GM23338 (cell line): ENCODE measurements at regions not wholly inside any gene's neighbourhood (a gene's known extent, or its start where the extent isn't known, plus 50 kb on each side); places are given as distances from the start of the nearest gene placed in this dataset.

ENCODE experiments used
- ATAC-seq: fragments of 200-7000 bp; cut with Tn5 transposase; 3 replicates; pipeline ENCODE4 v1.9.1; 2020
- DNase-seq: peaks from one replicate; pipeline ENCODE4 v3.0.0-alpha.2; 2015; ENCODE audit warnings: low spot score
- H2AFZ ChIP-seq: fragments of 200-600 bp; sonication (generic); 2 replicates; pipeline ENCODE4 v1.8.0; 2016; ENCODE audit warnings: antibody characterized with exemption, mild to moderate bottlenecking, moderate library complexity
- H3F3A ChIP-seq: fragments of 200-600 bp; sonication (generic); replicated peaks from 2 replicates; pipeline ENCODE4 v1.8.0; 2017; ENCODE audit warnings: antibody characterized with exemption, mixed run types, low read depth
- H3K27ac ChIP-seq: fragments of 200-600 bp; sonication (generic); 2 replicates; pipeline ENCODE4 v1.6.1; 2016; ENCODE audit warnings: low read depth
- H3K27me3 ChIP-seq: fragments of 200-600 bp; sonication (generic); 2 replicates; pipeline ENCODE4 v1.8.0; 2016; ENCODE audit warnings: mild to moderate bottlenecking, mixed run types, moderate library complexity; ENCODE audit not compliant: insufficient read depth
- H3K36me3 ChIP-seq: fragments of 200-600 bp; sonication (generic); 2 replicates; pipeline ENCODE4 v1.8.0; 2016; ENCODE audit warnings: mild to moderate bottlenecking; ENCODE audit not compliant: insufficient read depth
- H3K4me1 ChIP-seq: fragments of 200-600 bp; sonication (generic); 2 replicates; pipeline ENCODE4 v1.8.0; 2016; ENCODE audit warnings: mild to moderate bottlenecking, moderate library complexity; ENCODE audit not compliant: insufficient read depth
- H3K4me2 ChIP-seq: fragments of 200-600 bp; sonication (generic); 2 replicates; pipeline ENCODE4 v1.7.1; 2017; ENCODE audit warnings: mixed run types
- H3K4me3 ChIP-seq: fragments of 200-600 bp; sonication (generic); 2 replicates; pipeline ENCODE4 v1.6.1; 2016; ENCODE audit warnings: mixed run types
- H3K79me2 ChIP-seq: fragments of 200-600 bp; sonication (generic); replicated peaks from 2 replicates; pipeline ENCODE4 v1.8.0; 2017; ENCODE audit warnings: mild to moderate bottlenecking; ENCODE audit not compliant: insufficient read depth
- H3K9me2 ChIP-seq: fragments of 200-600 bp; sonication (generic); 2 replicates; pipeline ENCODE4 v1.8.0; 2017; ENCODE audit not compliant: insufficient read depth
- H4K20me1 ChIP-seq: fragments of 200-600 bp; sonication (generic); replicated peaks from 2 replicates; pipeline ENCODE4 v1.8.0; 2017; ENCODE audit warnings: mild to moderate bottlenecking; ENCODE audit not compliant: insufficient read depth
- H3K27ac Mint-ChIP-seq: 2 replicates; pipeline ENCODE4 v1.8.0; 2020; ENCODE audit warnings: inconsistent platforms, mild to moderate bottlenecking, moderate library complexity, mixed read lengths
- H3K27me3 Mint-ChIP-seq: 3 replicates; pipeline ENCODE4 v1.8.0; 2022; ENCODE audit warnings: low read depth, mild to moderate bottlenecking, moderate library complexity, mixed read lengths, inconsistent platforms; ENCODE audit not compliant: insufficient read depth, poor library complexity
- H3K36me3 Mint-ChIP-seq: 3 replicates; pipeline ENCODE4 v1.8.0; 2021; ENCODE audit warnings: low read depth, mild to moderate bottlenecking, inconsistent platforms, moderate library complexity, mixed read lengths
- H3K4me1 Mint-ChIP-seq: 3 replicates; pipeline ENCODE4 v1.8.0; 2020; ENCODE audit warnings: mild to moderate bottlenecking, inconsistent platforms, mixed read lengths
- H3K4me3 Mint-ChIP-seq: 3 replicates; pipeline ENCODE4 v1.8.0; 2021; ENCODE audit warnings: moderate library complexity, mild to moderate bottlenecking, inconsistent platforms, mixed read lengths
- H3K9me3 Mint-ChIP-seq: 3 replicates; pipeline ENCODE4 v1.8.0; 2020; ENCODE audit warnings: moderate library complexity, mild to moderate bottlenecking, inconsistent platforms, mixed read lengths
- CREB1 ChIP-seq: fragments of 250-450 bp; sonication (Bioruptor Pico); IDR thresholded peaks from 2 replicates; pipeline ENCODE4 v1.5.0; 2020; ENCODE audit warnings: low read depth, mild to moderate bottlenecking, moderate library complexity
- EZH2phosphoT487 ChIP-seq: fragments of 200-600 bp; sonication (generic); IDR thresholded peaks from one replicate; pipeline ENCODE4 v1.8.1; 2018; ENCODE audit warnings: antibody characterized with exemption; ENCODE audit not compliant: unreplicated experiment
- JUNB ChIP-seq: IDR thresholded peaks from one replicate; pipeline ENCODE4 v1.6.1; 2016; ENCODE audit warnings: antibody characterized with exemption; ENCODE audit not compliant: unreplicated experiment
- NANOG ChIP-seq: IDR thresholded peaks from 2 replicates; pipeline ENCODE4 v1.6.1; 2016; ENCODE audit warnings: antibody characterized with exemption, borderline replicate concordance
- POLR2AphosphoS5 ChIP-seq: IDR thresholded peaks from 2 replicates; pipeline ENCODE4 v1.6.1; 2016; ENCODE audit warnings: antibody characterized with exemption, low read depth
- STAT1 ChIP-seq: IDR thresholded peaks from one replicate; pipeline ENCODE4 v1.6.1; 2016; ENCODE audit warnings: antibody characterized with exemption; ENCODE audit not compliant: unreplicated experiment
- ZNF114 ChIP-seq: fragments of 250-450 bp; sonication (Bioruptor Pico); IDR thresholded peaks from 2 replicates; pipeline ENCODE4 v1.5.0; 2020; ENCODE audit warnings: mild to moderate bottlenecking, moderate library complexity
- ZNF331 ChIP-seq: fragments of 250-450 bp; sonication (Bioruptor Pico); IDR thresholded peaks from 2 replicates; pipeline ENCODE4 v1.5.0; 2020; ENCODE audit warnings: low read depth, mild to moderate bottlenecking, moderate library complexity
- TF ChIP-seq, protein P1 (sequence below): IDR thresholded peaks from one replicate; pipeline ENCODE4 v1.6.1; 2018; ENCODE audit warnings: antibody characterized with exemption; ENCODE audit not compliant: unreplicated experiment
- TF ChIP-seq, protein P2 (sequence below): IDR thresholded peaks from 2 replicates; pipeline ENCODE4 v1.6.1; 2016; ENCODE audit warnings: antibody characterized with exemption
- TF ChIP-seq, protein P3 (sequence below): fragments of 250-450 bp; sonication (Bioruptor Pico); IDR thresholded peaks from 2 replicates; pipeline ENCODE4 v1.5.0; 2020; ENCODE audit warnings: mild to moderate bottlenecking, moderate library complexity

DNA sequence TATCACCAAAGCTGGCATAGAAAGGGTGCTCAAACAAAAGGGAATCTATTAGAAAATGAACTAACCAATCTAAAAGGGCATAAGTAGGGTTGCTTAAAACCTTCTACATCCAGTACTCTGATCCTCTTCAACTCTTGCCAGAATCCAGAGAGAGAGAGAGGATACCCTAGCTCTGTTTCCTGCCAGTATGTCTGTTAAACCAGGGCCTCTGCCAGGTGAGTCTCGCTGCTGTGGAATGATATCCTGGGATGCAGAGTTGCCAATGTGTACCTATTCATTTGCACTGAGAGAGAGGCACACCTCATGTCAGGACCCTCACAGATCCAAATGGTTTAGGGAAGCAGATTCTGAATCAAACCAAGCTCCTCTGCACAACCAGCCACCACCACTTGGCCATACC, 79.8 kb upstream of the DYNLRB2 start (continued):
- TF ChIP-seq, protein P1, sequence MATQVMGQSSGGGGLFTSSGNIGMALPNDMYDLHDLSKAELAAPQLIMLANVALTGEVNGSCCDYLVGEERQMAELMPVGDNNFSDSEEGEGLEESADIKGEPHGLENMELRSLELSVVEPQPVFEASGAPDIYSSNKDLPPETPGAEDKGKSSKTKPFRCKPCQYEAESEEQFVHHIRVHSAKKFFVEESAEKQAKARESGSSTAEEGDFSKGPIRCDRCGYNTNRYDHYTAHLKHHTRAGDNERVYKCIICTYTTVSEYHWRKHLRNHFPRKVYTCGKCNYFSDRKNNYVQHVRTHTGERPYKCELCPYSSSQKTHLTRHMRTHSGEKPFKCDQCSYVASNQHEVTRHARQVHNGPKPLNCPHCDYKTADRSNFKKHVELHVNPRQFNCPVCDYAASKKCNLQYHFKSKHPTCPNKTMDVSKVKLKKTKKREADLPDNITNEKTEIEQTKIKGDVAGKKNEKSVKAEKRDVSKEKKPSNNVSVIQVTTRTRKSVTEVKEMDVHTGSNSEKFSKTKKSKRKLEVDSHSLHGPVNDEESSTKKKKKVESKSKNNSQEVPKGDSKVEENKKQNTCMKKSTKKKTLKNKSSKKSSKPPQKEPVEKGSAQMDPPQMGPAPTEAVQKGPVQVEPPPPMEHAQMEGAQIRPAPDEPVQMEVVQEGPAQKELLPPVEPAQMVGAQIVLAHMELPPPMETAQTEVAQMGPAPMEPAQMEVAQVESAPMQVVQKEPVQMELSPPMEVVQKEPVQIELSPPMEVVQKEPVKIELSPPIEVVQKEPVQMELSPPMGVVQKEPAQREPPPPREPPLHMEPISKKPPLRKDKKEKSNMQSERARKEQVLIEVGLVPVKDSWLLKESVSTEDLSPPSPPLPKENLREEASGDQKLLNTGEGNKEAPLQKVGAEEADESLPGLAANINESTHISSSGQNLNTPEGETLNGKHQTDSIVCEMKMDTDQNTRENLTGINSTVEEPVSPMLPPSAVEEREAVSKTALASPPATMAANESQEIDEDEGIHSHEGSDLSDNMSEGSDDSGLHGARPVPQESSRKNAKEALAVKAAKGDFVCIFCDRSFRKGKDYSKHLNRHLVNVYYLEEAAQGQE, result no peak
- TF ChIP-seq ZNF331 (CRISPR knock-in tag), result no peak

DNA sequence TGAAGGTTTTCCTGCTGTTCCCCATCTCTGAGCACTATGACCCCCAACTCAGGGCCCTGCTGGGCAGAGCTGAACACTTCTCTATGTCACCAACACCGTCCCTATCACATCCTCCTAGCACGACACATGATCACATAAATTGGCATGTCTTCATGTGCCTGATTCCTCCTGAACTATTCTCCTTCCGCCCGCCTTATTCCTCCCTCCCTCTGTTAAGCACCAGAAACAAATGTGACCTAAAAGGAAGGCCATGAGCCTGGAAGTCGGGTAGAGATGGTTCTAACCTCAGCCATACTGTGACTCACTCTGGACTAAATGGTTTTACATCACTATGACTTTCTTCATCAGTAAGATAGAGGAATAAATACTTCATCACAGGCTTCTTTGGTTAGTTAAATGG, 80.8 kb upstream of the DYNLRB2 start:
- no peak overlapping the region for H3K4me3 ChIP-seq
- H3K27me3 ChIP-seq, result 0 out of 2 replicates have a peak, but pooled peaks cover 1% of the 10 kb centered on the region
- H3K9me2 ChIP-seq, result peaks cover 15% of the 10 kb centered on the region
- no peak overlapping the region for H3K4me2 ChIP-seq
- no peaks in the 10 kb centered on the region for H3K36me3 ChIP-seq
- no peaks in the 10 kb centered on the region for H3K36me3 Mint-ChIP-seq
- H3K9me3 Mint-ChIP-seq, result no peaks in the 10 kb centered on the region; the same call in 2 of the 3 replicates
- no peak overlapping the region for H2AFZ ChIP-seq
- ATAC-seq (no peak), DNase-seq (no peak)
- peaks cover 18% of the 10 kb centered on the region for H3K4me1 Mint-ChIP-seq
- H3K79me2 ChIP-seq, result no peaks in the 10 kb centered on the region
- no peak overlapping the region for H3K27ac ChIP-seq
- H3F3A ChIP-seq, result no peaks in the 10 kb centered on the region
- no peak overlapping the region for H3K4me3 Mint-ChIP-seq
- H3K27ac Mint-ChIP-seq, result no peak overlapping the region
- no peaks in the 10 kb centered on the region for H3K4me1 ChIP-seq
- H3K27me3 Mint-ChIP-seq, result peaks cover 5% of the 10 kb centered on the region
- no peaks in the 10 kb centered on the region for H4K20me1 ChIP-seq
- TF ChIP-seq, protein P2, sequence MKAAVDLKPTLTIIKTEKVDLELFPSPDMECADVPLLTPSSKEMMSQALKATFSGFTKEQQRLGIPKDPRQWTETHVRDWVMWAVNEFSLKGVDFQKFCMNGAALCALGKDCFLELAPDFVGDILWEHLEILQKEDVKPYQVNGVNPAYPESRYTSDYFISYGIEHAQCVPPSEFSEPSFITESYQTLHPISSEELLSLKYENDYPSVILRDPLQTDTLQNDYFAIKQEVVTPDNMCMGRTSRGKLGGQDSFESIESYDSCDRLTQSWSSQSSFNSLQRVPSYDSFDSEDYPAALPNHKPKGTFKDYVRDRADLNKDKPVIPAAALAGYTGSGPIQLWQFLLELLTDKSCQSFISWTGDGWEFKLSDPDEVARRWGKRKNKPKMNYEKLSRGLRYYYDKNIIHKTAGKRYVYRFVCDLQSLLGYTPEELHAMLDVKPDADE, result no peak
- TF ChIP-seq POLR2AphosphoS5 (no peak), NANOG (no peak), ZNF114 (CRISPR knock-in tag) (no peak), STAT1 (no peak), CREB1 (CRISPR knock-in tag) (no peak), ZNF331 (CRISPR knock-in tag) (no peak), EZH2phosphoT487 (no peak), JUNB (no peak)
- TF ChIP-seq, protein P1, result no peak
- TF ChIP-seq, protein P3, sequence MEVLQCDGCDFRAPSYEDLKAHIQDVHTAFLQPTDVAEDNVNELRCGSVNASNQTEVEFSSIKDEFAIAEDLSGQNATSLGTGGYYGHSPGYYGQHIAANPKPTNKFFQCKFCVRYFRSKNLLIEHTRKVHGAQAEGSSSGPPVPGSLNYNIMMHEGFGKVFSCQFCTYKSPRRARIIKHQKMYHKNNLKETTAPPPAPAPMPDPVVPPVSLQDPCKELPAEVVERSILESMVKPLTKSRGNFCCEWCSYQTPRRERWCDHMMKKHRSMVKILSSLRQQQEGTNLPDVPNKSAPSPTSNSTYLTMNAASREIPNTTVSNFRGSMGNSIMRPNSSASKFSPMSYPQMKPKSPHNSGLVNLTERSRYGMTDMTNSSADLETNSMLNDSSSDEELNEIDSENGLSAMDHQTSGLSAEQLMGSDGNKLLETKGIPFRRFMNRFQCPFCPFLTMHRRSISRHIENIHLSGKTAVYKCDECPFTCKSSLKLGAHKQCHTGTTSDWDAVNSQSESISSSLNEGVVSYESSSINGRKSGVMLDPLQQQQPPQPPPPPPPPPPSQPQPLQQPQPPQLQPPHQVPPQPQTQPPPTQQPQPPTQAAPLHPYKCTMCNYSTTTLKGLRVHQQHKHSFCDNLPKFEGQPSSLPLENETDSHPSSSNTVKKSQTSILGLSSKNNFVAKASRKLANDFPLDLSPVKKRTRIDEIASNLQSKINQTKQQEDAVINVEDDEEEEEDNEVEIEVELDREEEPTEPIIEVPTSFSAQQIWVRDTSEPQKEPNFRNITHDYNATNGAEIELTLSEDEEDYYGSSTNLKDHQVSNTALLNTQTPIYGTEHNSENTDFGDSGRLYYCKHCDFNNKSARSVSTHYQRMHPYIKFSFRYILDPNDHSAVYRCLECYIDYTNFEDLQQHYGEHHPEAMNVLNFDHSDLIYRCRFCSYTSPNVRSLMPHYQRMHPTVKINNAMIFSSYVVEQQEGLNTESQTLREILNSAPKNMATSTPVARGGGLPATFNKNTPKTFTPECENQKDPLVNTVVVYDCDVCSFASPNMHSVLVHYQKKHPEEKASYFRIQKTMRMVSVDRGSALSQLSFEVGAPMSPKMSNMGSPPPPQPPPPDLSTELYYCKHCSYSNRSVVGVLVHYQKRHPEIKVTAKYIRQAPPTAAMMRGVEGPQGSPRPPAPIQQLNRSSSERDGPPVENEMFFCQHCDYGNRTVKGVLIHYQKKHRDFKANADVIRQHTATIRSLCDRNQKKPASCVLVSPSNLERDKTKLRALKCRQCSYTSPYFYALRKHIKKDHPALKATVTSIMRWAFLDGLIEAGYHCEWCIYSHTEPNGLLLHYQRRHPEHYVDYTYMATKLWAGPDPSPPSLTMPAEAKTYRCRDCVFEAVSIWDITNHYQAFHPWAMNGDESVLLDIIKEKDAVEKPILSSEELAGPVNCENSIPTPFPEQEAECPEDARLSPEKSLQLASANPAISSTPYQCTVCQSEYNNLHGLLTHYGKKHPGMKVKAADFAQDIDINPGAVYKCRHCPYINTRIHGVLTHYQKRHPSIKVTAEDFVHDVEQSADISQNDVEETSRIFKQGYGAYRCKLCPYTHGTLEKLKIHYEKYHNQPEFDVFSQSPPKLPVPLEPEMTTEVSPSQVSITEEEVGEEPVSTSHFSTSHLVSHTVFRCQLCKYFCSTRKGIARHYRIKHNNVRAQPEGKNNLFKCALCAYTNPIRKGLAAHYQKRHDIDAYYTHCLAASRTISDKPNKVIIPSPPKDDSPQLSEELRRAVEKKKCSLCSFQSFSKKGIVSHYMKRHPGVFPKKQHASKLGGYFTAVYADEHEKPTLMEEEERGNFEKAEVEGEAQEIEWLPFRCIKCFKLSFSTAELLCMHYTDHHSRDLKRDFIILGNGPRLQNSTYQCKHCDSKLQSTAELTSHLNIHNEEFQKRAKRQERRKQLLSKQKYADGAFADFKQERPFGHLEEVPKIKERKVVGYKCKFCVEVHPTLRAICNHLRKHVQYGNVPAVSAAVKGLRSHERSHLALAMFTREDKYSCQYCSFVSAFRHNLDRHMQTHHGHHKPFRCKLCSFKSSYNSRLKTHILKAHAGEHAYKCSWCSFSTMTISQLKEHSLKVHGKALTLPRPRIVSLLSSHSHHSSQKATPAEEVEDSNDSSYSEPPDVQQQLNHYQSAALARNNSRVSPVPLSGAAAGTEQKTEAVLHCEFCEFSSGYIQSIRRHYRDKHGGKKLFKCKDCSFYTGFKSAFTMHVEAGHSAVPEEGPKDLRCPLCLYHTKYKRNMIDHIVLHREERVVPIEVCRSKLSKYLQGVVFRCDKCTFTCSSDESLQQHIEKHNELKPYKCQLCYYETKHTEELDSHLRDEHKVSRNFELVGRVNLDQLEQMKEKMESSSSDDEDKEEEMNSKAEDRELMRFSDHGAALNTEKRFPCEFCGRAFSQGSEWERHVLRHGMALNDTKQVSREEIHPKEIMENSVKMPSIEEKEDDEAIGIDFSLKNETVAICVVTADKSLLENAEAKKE, result no peak
